GM21825 (cell line): ENCODE measurements at regions not wholly inside any gene's neighbourhood (a gene's known extent, or its start where the extent isn't known, plus 50 kb on each side); places are given as distances from the start of the nearest gene placed in this dataset.
"Not testable (repeated sequence)": the region's sequence is repeated elsewhere in the genome, so short reads cannot be mapped to it uniquely, and the experiment has no call there.

Experiments
- ATAC-seq: cut with Tn5 transposase; IDR thresholded peaks from one replicate; pipeline ENCODE4 v1.9.1; 2021; ENCODE audit warnings: mild to moderate bottlenecking, moderate library complexity; ENCODE audit not compliant: unreplicated experiment

GRCh38 chr1:112821307-112822063, 106.4 kb upstream of the PPM1J start:
- ATAC-seq: not testable (repeated sequence)

GRCh38 chr1:112818990-112819689, 104.0 kb upstream of the PPM1J start:
- ATAC-seq: no peak

GRCh38 chr1:112817555-112818373, 102.6 kb upstream of the PPM1J start:
- ATAC-seq: no peak

GRCh38 chr1:112815376-112815775, 100.2 kb upstream of the PPM1J start:
- no peak for ATAC-seq

GRCh38 chr1:112814645-112815044, 99.5 kb upstream of the PPM1J start:
- ATAC-seq: not testable (repeated sequence)

- no peak for ATAC-seq
These were observed 93.9 kb upstream of the PPM1J start for GRCh38 chr1:112808861-112809684.

GRCh38 chr1:112807999-112808398, 92.9 kb upstream of the PPM1J start:
- no peak for ATAC-seq

GRCh38 chr1:112807117-112807516, 92.0 kb upstream of the PPM1J start:
- ATAC-seq: no peak

- no peak for ATAC-seq
These were observed 91.0 kb upstream of the PPM1J start for GRCh38 chr1:112806090-112806642.

- ATAC-seq: no peak
These were observed 90.2 kb upstream of the PPM1J start for GRCh38 chr1:112805155-112805853.

GRCh38 chr1:112803906-112804762, 89.0 kb upstream of the PPM1J start:
- no peak for ATAC-seq

- no peak for ATAC-seq
These were observed 85.2 kb upstream of the PPM1J start for GRCh38 chr1:112800289-112800688.

- ATAC-seq: no peak
These were observed 83.2 kb upstream of the PPM1J start for GRCh38 chr1:112798292-112798691.

- ATAC-seq: no peak
These were observed 82.1 kb upstream of the PPM1J start for GRCh38 chr1:112797224-112797623.

GRCh38 chr1:112794654-112795239, 79.6 kb upstream of the PPM1J start:
- no peak for ATAC-seq

- ATAC-seq: no peak
These were observed 78.8 kb upstream of the PPM1J start for GRCh38 chr1:112793631-112794565.

GRCh38 chr1:112791723-112792104, 76.6 kb upstream of the PPM1J start:
- ATAC-seq: no peak
